Parathyroid adenoma (tissue), 2 donors: ENCODE measurements at regions not wholly inside any gene's neighbourhood (a gene's known extent, or its start where the extent isn't known, plus 50 kb on each side); places are given as distances from the start of the nearest gene placed in this dataset.

Experiments
- H2AFZ ChIP-seq: fragments of 300-600 bp; sonication (generic); one replicate; pipeline ENCODE4 v1.7.0; 2017; ENCODE audit warnings: antibody characterized with exemption, mild to moderate bottlenecking
- H3K27ac ChIP-seq: fragments of 300-600 bp; sonication (generic); one replicate; pipeline ENCODE4 v1.7.0; 2017
- H3K27me3 ChIP-seq: fragments of 300-600 bp; sonication (generic); one replicate; pipeline ENCODE4 v1.7.0; 2017; ENCODE audit warnings: low read length; ENCODE audit not compliant: control insufficient read depth, insufficient read depth
- H3K36me3 ChIP-seq: fragments of 300-600 bp; sonication (generic); one replicate; pipeline ENCODE4 v1.7.0; 2017; ENCODE audit warnings: low read length; ENCODE audit not compliant: control insufficient read depth, insufficient read depth
- H3K4me1 ChIP-seq: fragments of 300-600 bp; sonication (generic); one replicate; pipeline ENCODE4 v1.7.0; 2017; ENCODE audit warnings: control low read depth
- H3K4me2 ChIP-seq: fragments of 300-600 bp; sonication (generic); one replicate; pipeline ENCODE4 v1.7.0; 2017; ENCODE audit warnings: low read length
- H3K4me3 ChIP-seq: fragments of 300-600 bp; sonication (generic); one replicate; pipeline ENCODE4 v1.7.0; 2017; ENCODE audit warnings: low read depth, low read length
- H3K79me2 ChIP-seq: fragments of 300-600 bp; sonication (generic); one replicate; pipeline ENCODE4 v1.7.0; 2017; ENCODE audit warnings: control low read depth
- H3K9ac ChIP-seq: fragments of 300-600 bp; sonication (generic); one replicate; pipeline ENCODE4 v1.7.0; 2017; ENCODE audit warnings: mild to moderate bottlenecking
- H3K9me3 ChIP-seq: fragments of 300-600 bp; sonication (generic); one replicate; pipeline ENCODE4 v1.7.0; 2017; ENCODE audit warnings: low read length; ENCODE audit not compliant: control insufficient read depth
- TF ChIP-seq, protein P1 (sequence below): fragments of 300-600 bp; sonication (generic); IDR thresholded peaks from one replicate; pipeline ENCODE4 v1.7.0; 2017; ENCODE audit warnings: antibody characterized with exemption, mild to moderate bottlenecking
- donor health status: primary hyperparathyroidism.

DNA sequence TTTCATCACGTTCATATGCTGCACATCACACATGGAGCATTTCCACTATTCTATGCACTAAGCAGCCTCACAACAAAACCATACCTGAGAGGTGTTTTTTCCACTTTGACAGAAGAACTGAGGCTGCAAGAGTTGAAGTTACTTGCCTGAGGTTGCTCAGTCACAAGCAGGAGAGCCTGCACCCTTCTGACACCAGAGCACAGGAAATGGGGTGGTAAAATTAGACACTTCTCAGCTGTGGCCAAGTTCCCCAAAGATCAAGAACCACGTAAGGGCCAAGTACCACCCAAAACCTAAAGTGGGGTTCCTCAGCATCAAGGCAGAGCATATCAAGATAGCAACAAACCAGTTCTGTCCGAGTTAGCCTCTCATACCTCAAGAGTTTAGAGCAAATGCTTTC is 185.8 kb downstream of the CAPZA3 start:
- H3K4me3 ChIP-seq, result no peak overlapping the region
- TF ChIP-seq, protein P1, sequence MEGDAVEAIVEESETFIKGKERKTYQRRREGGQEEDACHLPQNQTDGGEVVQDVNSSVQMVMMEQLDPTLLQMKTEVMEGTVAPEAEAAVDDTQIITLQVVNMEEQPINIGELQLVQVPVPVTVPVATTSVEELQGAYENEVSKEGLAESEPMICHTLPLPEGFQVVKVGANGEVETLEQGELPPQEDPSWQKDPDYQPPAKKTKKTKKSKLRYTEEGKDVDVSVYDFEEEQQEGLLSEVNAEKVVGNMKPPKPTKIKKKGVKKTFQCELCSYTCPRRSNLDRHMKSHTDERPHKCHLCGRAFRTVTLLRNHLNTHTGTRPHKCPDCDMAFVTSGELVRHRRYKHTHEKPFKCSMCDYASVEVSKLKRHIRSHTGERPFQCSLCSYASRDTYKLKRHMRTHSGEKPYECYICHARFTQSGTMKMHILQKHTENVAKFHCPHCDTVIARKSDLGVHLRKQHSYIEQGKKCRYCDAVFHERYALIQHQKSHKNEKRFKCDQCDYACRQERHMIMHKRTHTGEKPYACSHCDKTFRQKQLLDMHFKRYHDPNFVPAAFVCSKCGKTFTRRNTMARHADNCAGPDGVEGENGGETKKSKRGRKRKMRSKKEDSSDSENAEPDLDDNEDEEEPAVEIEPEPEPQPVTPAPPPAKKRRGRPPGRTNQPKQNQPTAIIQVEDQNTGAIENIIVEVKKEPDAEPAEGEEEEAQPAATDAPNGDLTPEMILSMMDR, result no peak
- no peak overlapping the region for H2AFZ ChIP-seq
- no peak overlapping the region for H3K27ac ChIP-seq
- no peaks in the 10 kb centered on the region for H3K36me3 ChIP-seq
- H3K27me3 ChIP-seq, result no peaks in the 10 kb centered on the region
- no peaks in the 10 kb centered on the region for H3K9me3 ChIP-seq
- H3K4me2 ChIP-seq, result no peak overlapping the region
- H3K4me1 ChIP-seq, result no peaks in the 10 kb centered on the region
- H3K79me2 ChIP-seq, result no peaks in the 10 kb centered on the region
- no peak overlapping the region for H3K9ac ChIP-seq

DNA sequence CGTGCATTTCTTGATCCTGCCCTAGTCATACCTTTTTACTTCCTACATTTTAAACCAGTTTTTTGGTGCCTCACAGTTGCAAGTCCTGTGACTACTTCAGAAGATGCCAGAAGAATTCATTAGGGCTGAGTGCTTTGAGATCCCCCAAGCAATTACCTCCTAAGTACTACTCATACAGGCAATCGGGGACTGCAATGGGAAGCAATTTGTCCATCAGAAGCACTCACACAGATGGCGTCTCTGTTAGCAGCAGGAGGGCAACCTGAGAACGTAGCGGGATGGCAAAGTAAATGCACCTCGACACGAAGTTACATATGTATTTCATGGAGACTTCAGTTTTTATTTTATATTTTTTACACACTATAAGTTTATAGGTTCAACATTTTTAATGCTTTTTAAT is 188.3 kb downstream of the CAPZA3 start:
- no peak overlapping the region for H3K27ac ChIP-seq
- H3K79me2 ChIP-seq, result no peaks in the 10 kb centered on the region

DNA sequence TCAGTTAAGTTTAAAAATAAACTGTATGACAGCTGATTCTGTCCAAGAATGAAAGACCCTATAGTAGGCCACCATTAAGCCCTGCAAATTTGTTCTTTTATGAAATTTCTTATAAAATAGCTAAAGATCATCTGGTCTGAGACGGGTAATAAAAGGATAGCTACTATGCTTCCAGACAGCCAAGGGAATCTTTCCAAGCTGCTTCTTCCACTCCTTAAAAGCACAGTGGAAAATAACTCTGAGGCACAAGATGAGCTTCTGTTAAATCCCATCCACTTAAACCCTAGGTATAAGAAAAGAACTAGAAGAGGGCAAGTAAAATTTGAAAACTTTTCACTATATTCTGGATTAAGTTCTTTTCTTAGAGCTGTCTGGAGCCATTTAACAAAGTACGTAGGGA is 194.3 kb downstream of the CAPZA3 start:
- no peaks in the 10 kb centered on the region for H3K9me3 ChIP-seq
- H3K4me3 ChIP-seq, result no peak overlapping the region
- H3K4me1 ChIP-seq, result no peaks in the 10 kb centered on the region
- TF ChIP-seq, protein P1, result no peak
- H3K9ac ChIP-seq, result no peak overlapping the region
- no peaks in the 10 kb centered on the region for H3K79me2 ChIP-seq
- H3K27ac ChIP-seq, result no peak overlapping the region
- no peaks in the 10 kb centered on the region for H3K27me3 ChIP-seq
- no peak overlapping the region for H2AFZ ChIP-seq
- H3K4me2 ChIP-seq, result no peak overlapping the region
- H3K36me3 ChIP-seq, result no peaks in the 10 kb centered on the region

More for the DNA sequence above, 188.3 kb downstream of the CAPZA3 start:
- Histone ChIP-seq H3K9ac (no peak overlapping the region), H3K27me3 (no peaks in the 10 kb centered on the region), H3K9me3 (no peaks in the 10 kb centered on the region), H3K4me1 (no peaks in the 10 kb centered on the region), H2AFZ (no peak overlapping the region), H3K4me2 (no peak overlapping the region), H3K4me3 (no peak overlapping the region), H3K36me3 (no peaks in the 10 kb centered on the region)
- TF ChIP-seq, protein P1, result no peak

DNA sequence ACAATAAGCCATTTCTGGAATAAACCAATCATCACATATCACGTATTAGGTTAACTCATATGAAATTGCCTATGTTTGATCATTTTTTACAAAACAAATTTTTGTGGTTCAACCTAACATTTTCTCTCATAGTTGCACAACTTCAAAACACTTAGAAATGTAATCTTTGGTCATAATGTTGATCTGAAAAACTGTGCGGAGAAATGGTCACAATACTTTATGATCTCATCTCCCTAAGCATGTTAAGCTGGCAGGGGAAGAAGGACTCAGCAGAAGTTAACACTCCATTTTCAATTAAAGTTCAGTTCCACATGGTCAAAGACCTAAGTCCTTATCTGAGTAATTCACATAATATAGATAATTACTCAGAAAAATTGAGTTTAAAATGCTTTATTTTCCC is 194.8 kb downstream of the CAPZA3 start:
- Histone ChIP-seq H3K36me3 (no peaks in the 10 kb centered on the region), H3K79me2 (no peaks in the 10 kb centered on the region), H3K4me3 (no peak overlapping the region), H3K27ac (no peak overlapping the region), H3K9ac (no peak overlapping the region), H3K27me3 (no peaks in the 10 kb centered on the region), H3K9me3 (no peaks in the 10 kb centered on the region), H3K4me2 (no peak overlapping the region), H2AFZ (no peak overlapping the region), H3K4me1 (no peaks in the 10 kb centered on the region)
- TF ChIP-seq, protein P1, result no peak

DNA sequence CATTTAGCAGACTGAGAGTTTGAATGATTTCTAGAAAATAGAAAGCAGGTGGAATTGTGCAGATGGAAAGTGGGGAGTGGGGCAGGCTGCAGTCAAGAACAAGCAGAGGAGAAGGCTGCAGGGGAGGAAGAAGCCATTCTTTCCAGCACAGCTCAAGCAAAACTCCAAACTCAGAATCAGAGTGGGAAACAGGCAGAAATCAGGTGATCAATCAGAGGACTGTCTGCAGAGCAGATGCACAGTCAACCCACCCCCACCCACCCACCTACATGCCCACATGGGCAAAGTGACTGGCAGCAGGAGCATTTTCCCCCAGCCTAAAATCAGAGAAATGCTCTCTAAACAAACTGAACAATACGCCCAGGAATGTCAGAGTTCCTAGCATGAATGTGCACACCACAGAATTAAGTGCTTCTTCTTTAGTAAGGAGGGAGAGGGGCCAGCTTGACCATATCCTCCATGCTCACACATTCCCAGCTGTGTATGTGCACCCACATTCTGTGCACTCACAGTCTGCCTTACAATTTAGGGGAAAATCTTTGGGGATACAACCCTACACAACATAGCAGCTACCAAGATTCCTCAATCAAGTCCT is 194.1 kb upstream of the PLEKHA5 start:
- Histone ChIP-seq H3K79me2 (no peaks in the 10 kb centered on the region), H3K4me3 (no peak overlapping the region), H3K4me1 (no peaks in the 10 kb centered on the region), H3K27ac (no peak overlapping the region), H3K9ac (no peak overlapping the region), H3K4me2 (no peak overlapping the region), H3K36me3 (no peaks in the 10 kb centered on the region), H3K27me3 (no peaks in the 10 kb centered on the region), H3K9me3 (no peaks in the 10 kb centered on the region), H2AFZ (no peak overlapping the region)
- TF ChIP-seq, protein P1, result no peak
